HUES64 (cell line): ENCODE measurements at regions not wholly inside any gene's neighbourhood (a gene's known extent, or its start where the extent isn't known, plus 50 kb on each side); places are given as distances from the start of the nearest gene placed in this dataset.

Experiments
- H3K27ac ChIP-seq: 2 replicates; pipeline ENCODE4 v1.7.0; 2013; ENCODE audit warnings: low read depth, low read length, inconsistent platforms
- H3K27me3 ChIP-seq: 2 replicates; pipeline ENCODE4 v1.6.1; 2013; ENCODE audit warnings: mild to moderate bottlenecking, low read length; ENCODE audit not compliant: insufficient read depth
- H3K36me3 ChIP-seq: 2 replicates; pipeline ENCODE4 v1.6.1; 2013; ENCODE audit warnings: mild to moderate bottlenecking, low read length; ENCODE audit not compliant: insufficient read depth
- H3K4me1 ChIP-seq: 2 replicates; pipeline ENCODE4 v1.6.1; 2013; ENCODE audit warnings: mild to moderate bottlenecking, low read length, moderate library complexity; ENCODE audit not compliant: insufficient read depth
- H3K4me3 ChIP-seq: 2 replicates; pipeline ENCODE4 v1.5.1; 2013; ENCODE audit warnings: mild to moderate bottlenecking, low read length, moderate library complexity
- H3K9ac ChIP-seq: 2 replicates; pipeline ENCODE4 v1.6.1; 2013; ENCODE audit warnings: mild to moderate bottlenecking, low read depth, low read length
- H3K9me3 ChIP-seq: 2 replicates; pipeline ENCODE4 v1.6.1; 2013; ENCODE audit warnings: low read depth, low read length; ENCODE audit not compliant: insufficient read depth
- WGBS: fragments of 150-250, 120-280 bp; methylation state at CpG from one replicate; pipeline ENCODE4 v1.1.7; 2013; ENCODE audit warnings: missing lambda C conversion rate; 5-methylcytosine and 5-hydroxymethylcytosine counted together

- H3K4me3 ChIP-seq: peak overlapping the region; percentile 54; the same call in 1 of the 2 replicates
- H3K4me1 ChIP-seq: peaks cover 14% of the 10 kb centered on the region
- no peak overlapping the region for H3K9ac ChIP-seq
- WGBS: 15% methylated on average over 12 of the region's 14 CpGs
- H3K36me3 ChIP-seq: no peaks in the 10 kb centered on the region
- H3K27me3 ChIP-seq: peaks cover 83% of the 10 kb centered on the region
- H3K27ac ChIP-seq: no peak overlapping the region
- no peaks in the 10 kb centered on the region for H3K9me3 ChIP-seq
Measured at GRCh38 chr6:165985806-165986299, 181.8 kb downstream of the TBXT start.

- WGBS: 76% methylated on average over 7 of the region's 7 CpGs
- Histone ChIP-seq H3K4me3 (no peak overlapping the region), H3K36me3 (no peaks in the 10 kb centered on the region), H3K27me3 (peaks cover 82% of the 10 kb centered on the region), H3K27ac (no peak overlapping the region), H3K4me1 (peaks cover 14% of the 10 kb centered on the region), H3K9me3 (no peaks in the 10 kb centered on the region), H3K9ac (no peak overlapping the region)
Measured at GRCh38 chr6:165985281-165985805, 182.3 kb downstream of the TBXT start.

DNA sequence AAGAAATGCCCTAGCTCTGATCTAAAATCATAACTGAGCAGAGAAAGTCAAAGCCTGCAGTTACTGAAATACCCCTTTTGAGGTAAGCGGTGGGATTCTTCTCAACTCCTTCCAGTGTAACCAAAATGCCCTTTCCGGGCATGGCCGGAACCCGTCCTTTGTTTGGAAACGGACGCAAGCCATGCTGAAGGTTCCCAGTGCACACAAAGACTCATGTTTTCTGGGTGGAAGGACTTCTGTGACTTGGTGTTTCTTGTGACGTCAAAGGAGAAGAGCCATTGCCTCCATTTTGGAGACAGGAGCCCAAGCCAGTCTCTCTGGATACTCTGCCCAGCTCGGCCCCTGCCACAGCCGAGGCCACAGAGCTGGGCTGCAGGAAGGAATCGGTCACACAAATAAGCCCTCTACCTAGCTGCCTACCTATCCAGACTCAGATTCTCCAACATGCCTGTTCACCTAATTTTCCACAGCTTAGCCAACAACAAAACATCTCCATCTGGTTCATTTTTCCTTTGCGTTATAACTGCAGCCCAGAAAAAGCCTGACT, 182.8 kb downstream of the TBXT start:
- H3K4me3 ChIP-seq: no peak overlapping the region
- no peak overlapping the region for H3K27ac ChIP-seq
- no peak overlapping the region for H3K9ac ChIP-seq
- H3K27me3 ChIP-seq: peaks cover 80% of the 10 kb centered on the region
- no peaks in the 10 kb centered on the region for H3K9me3 ChIP-seq
- H3K4me1 ChIP-seq: peaks cover 14% of the 10 kb centered on the region
- no peaks in the 10 kb centered on the region for H3K36me3 ChIP-seq
- 92% methylated on average over 11 of the region's 11 CpGs for WGBS

GRCh38 chr6:165983112-165984072, 184.3 kb downstream of the TBXT start:
- Histone ChIP-seq H3K27me3 (peaks cover 66% of the 10 kb centered on the region), H3K36me3 (no peaks in the 10 kb centered on the region), H3K27ac (no peak overlapping the region), H3K4me1 (peaks cover 10% of the 10 kb centered on the region), H3K9ac (no peak overlapping the region), H3K4me3 (no peak overlapping the region), H3K9me3 (no peaks in the 10 kb centered on the region)
- 95% methylated on average over 9 of the region's 9 CpGs for WGBS

DNA sequence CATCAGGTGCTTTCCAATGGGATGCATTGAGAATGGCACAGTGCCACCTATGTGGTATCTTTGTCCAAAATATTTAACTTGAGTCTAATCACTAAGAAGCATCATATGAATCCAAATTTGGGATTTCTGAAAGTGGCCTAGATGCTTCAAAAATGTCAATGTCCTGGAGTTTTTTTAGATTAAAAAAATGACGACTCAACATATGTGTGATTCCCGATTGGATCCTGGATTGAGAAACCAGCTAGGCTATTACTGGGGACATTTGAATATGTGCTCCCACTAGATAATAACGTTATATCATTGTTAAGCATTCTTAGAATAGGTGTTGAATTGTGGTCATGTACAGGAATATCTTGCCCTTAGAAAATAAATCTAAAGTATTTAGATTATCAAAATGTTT, 189.2 kb downstream of the TBXT start:
- no peak overlapping the region for H3K4me3 ChIP-seq
- no peaks in the 10 kb centered on the region for H3K36me3 ChIP-seq
- WGBS: 93% methylated on average over 2 of the region's 3 CpGs
- H3K9me3 ChIP-seq: no peaks in the 10 kb centered on the region
- no peak overlapping the region for H3K9ac ChIP-seq
- no peak overlapping the region for H3K27ac ChIP-seq
- H3K4me1 ChIP-seq: peaks cover 7% of the 10 kb centered on the region; the same call in 1 of the 2 replicates
- H3K27me3 ChIP-seq: peaks cover 22% of the 10 kb centered on the region

DNA sequence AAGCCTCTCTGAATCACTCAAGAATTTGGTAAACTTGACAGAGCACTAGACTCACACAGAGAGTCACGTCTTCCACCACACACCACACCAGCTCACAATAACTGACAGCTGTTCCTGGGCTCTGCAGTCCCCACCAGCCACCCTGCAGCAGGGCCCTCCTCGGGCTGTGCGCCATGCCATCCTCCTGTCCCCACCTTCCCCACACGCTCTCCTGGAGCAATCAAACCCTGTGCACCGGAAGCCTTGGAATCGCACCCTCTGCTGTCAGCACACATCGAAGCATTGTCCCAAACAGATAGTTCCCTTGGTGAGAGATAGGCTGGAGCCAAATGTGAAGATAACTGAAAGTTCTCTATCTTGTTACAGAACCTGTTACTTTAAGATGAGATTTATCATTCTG, 191.0 kb downstream of the TBXT start:
- H3K36me3 ChIP-seq: no peaks in the 10 kb centered on the region
- H3K9ac ChIP-seq: no peak overlapping the region
- H3K4me1 ChIP-seq: peaks cover 7% of the 10 kb centered on the region; the same call in 1 of the 2 replicates
- H3K27ac ChIP-seq: no peak overlapping the region
- no peaks in the 10 kb centered on the region for H3K9me3 ChIP-seq
- no peak overlapping the region for H3K4me3 ChIP-seq
- peaks cover 13% of the 10 kb centered on the region; the same call in 1 of the 2 replicates for H3K27me3 ChIP-seq
- WGBS: 86% methylated on average over 7 of the region's 7 CpGs

- Histone ChIP-seq H3K9ac (no peak overlapping the region), H3K4me1 (no peaks in the 10 kb centered on the region), H3K27ac (no peak overlapping the region), H3K9me3 (no peaks in the 10 kb centered on the region), H3K4me3 (no peak overlapping the region), H3K27me3 (peaks cover 5% of the 10 kb centered on the region; the same call in 1 of the 2 replicates), H3K36me3 (no peaks in the 10 kb centered on the region)
- WGBS: 84% methylated on average over 7 of the region's 7 CpGs
Measured at GRCh38 chr6:165974817-165975216, 192.8 kb downstream of the TBXT start.

DNA sequence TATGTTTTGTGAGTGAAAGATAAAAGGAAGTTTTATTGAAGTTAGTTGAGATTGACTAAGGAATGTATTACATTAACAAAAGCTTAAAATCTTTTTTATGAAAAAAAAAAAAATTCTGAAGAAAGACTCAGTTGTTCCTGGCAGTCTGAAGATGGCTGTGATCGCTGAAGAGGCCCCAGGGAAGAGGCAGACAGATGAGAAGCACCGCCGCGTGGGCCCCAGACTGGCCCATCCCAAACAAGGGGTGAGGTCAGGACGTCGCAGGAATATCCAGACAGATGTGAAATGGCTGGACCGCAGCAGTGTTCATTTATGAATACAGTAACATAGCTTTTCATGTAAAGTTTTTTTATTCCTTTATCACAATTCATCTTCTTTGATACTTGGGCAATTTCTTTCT, 194.2 kb downstream of the TBXT start:
- Histone ChIP-seq H3K27me3 (peaks cover 5% of the 10 kb centered on the region; the same call in 1 of the 2 replicates), H3K9me3 (no peaks in the 10 kb centered on the region), H3K27ac (no peak overlapping the region), H3K4me1 (no peaks in the 10 kb centered on the region), H3K9ac (no peak overlapping the region), H3K36me3 (no peaks in the 10 kb centered on the region), H3K4me3 (no peak overlapping the region)
- 91% methylated on average over 7 of the region's 7 CpGs for WGBS

- no peak overlapping the region for H3K4me3 ChIP-seq
- no peaks in the 10 kb centered on the region for H3K36me3 ChIP-seq
- peaks cover 5% of the 10 kb centered on the region; the same call in 1 of the 2 replicates for H3K27me3 ChIP-seq
- H3K9ac ChIP-seq: no peak overlapping the region
- no peaks in the 10 kb centered on the region for H3K4me1 ChIP-seq
- no peaks in the 10 kb centered on the region for H3K9me3 ChIP-seq
- 85% methylated on average over 12 of the region's 12 CpGs for WGBS
- H3K27ac ChIP-seq: no peak overlapping the region
Measured at GRCh38 chr6:165972139-165972802, 195.4 kb downstream of the TBXT start.

DNA sequence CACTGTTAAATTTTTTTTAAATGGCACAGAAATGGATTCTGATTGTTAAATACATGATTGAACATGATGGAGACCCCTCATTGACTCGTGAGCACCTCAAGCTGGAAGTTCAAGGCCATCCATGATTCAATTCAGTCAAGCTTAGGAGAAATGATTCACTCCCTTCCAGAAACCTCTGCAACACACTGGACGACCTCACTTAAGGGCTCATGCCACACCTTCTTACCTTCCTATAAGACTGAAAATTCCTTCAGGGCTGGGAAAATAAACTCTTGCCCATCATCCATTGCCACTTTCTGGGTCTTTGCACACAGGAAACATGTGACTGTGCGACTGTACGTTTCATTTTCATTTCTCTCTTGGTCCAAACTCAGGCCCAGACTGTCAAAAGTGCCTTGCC, 196.4 kb downstream of the TBXT start:
- Histone ChIP-seq H3K36me3 (no peaks in the 10 kb centered on the region), H3K4me3 (no peak overlapping the region), H3K4me1 (no peaks in the 10 kb centered on the region), H3K9me3 (no peaks in the 10 kb centered on the region), H3K9ac (no peak overlapping the region), H3K27me3 (peaks cover 5% of the 10 kb centered on the region; the same call in 1 of the 2 replicates), H3K27ac (no peak overlapping the region)
- WGBS: 87% methylated on average over 4 of the region's 4 CpGs
